Prostate gland (tissue), 2 donors: ENCODE measurements at regions not wholly inside any gene's neighbourhood (a gene's known extent, or its start where the extent isn't known, plus 50 kb on each side); places are given as distances from the start of the nearest gene placed in this dataset.

Source experiments
- DNase-seq: peaks from one replicate; pipeline ENCODE4 v3.0.0-alpha.2; 2019; ENCODE audit warnings: low spot score
- H3K27ac ChIP-seq, 2 donors: fragments of 200-600 bp; sonication (generic); 2 replicates each; pipeline ENCODE4 v1.5.1; 2017 to 2019
- H3K27me3 ChIP-seq: fragments of 200-600 bp; sonication (generic); replicated peaks from 2 replicates; pipeline ENCODE4 v1.5.1; 2019; ENCODE audit not compliant: insufficient read depth
- H3K36me3 ChIP-seq, 2 donors: fragments of 200-600 bp; sonication (generic); 1 replicate in 1 of 2; 2 replicates in 1 of 2; pipeline versions ENCODE4 v1.5.1 to v1.8.1; 2017 to 2019
- H3K4me1 ChIP-seq: fragments of 200-600 bp; sonication (generic); replicated peaks from 2 replicates; pipeline ENCODE4 v1.5.1; 2019
- H3K4me3 ChIP-seq, 2 donors: fragments of 200-600 bp; sonication (generic); 2 replicates each; pipeline ENCODE4 v1.5.1; 2017 to 2019
- H3K9me3 ChIP-seq: fragments of 200-600 bp; sonication (generic); 2 replicates; pipeline ENCODE4 v1.5.1; 2017
- POLR2A ChIP-seq: fragments of 450-650 bp; IDR thresholded peaks from one replicate; pipeline ENCODE4 v1.6.1; 2016; ENCODE audit warnings: antibody characterized with exemption, mild to moderate bottlenecking
- POLR2AphosphoS5 ChIP-seq: sonication (generic); formaldehyde crosslinking; IDR thresholded peaks from one replicate; pipeline ENCODE4 v1.6.1; 2017; ENCODE audit warnings: antibody characterized with exemption
- WGBS: methylation state at CpG from one replicate; pipeline ENCODE4 v1.1.5; 2018; 5-methylcytosine and 5-hydroxymethylcytosine counted together
- intact Hi-C: fragments of 100-400 bp; cut with DNase I; formaldehyde crosslinking; loops from one replicate; pipeline ENCODE4 v1.14.2; 2022
- TF ChIP-seq, protein P1 (sequence below), 4 experiments: fragments of 200-600 bp in 2 of 4; fragments of 450-650 bp in 2 of 4; sonication (generic) in 2 of 4; IDR thresholded peaks; 1 replicate in 3 of 4; 2 replicates in 1 of 4; pipeline ENCODE4 v1.5.1; 2016 to 2019; ENCODE audit warnings: antibody characterized with exemption in 4 of 4, mild to moderate bottlenecking in 2 of 4, moderate library complexity in 2 of 4

DNA sequence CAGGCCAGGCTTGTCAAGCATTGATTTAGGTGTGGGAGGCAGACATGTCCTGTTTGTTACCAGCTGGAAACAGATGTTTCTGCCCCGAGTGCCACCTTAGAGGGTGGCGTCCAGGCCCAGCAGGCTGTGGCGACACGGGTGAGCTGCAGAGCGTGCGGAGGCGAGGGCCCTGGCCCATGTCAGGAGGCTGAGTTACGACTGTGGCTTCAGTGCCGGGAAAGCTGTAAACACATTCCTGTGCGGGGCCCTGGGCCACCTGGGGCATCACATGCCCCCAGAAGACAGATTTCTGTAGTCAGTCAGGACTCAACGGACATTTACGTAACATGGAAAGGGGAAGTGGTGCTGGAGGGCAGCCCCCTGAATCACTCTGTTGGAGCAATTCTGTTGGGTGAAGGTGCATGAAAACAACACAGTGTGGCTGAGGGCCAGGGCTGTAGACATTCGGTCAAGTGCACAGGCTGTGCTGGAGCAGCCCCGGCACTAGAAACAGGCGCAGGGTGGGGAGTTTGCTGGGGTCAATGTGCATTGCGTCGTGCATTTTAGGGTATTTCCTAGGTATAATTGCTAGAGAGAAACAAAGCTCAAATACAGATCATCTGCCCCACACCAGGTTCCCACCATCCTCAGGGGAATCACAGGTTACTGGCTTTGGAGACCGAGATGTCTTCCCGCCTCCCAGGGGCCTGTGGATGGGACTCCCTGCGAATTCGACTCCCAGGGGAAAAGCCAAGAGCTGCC lies 291.8 kb downstream of the TMEM121 start:
- Histone ChIP-seq H3K4me1 (no peaks in the 10 kb centered on the region), H3K36me3 (no peaks in the 10 kb centered on the region), H3K27me3 (no peaks in the 10 kb centered on the region), H3K4me3 (no peak overlapping the region), H3K9me3 (no peaks in the 10 kb centered on the region), H3K27ac (no peak overlapping the region)
- intact Hi-C loops, result no loop called here
- WGBS, result 89% methylated on average over 18 of the region's 21 CpGs
- TF ChIP-seq, protein P1, sequence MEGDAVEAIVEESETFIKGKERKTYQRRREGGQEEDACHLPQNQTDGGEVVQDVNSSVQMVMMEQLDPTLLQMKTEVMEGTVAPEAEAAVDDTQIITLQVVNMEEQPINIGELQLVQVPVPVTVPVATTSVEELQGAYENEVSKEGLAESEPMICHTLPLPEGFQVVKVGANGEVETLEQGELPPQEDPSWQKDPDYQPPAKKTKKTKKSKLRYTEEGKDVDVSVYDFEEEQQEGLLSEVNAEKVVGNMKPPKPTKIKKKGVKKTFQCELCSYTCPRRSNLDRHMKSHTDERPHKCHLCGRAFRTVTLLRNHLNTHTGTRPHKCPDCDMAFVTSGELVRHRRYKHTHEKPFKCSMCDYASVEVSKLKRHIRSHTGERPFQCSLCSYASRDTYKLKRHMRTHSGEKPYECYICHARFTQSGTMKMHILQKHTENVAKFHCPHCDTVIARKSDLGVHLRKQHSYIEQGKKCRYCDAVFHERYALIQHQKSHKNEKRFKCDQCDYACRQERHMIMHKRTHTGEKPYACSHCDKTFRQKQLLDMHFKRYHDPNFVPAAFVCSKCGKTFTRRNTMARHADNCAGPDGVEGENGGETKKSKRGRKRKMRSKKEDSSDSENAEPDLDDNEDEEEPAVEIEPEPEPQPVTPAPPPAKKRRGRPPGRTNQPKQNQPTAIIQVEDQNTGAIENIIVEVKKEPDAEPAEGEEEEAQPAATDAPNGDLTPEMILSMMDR (IDR thresholded peaks at IDR 0.05), result no peak
- no peak for TF ChIP-seq POLR2AphosphoS5
- TF ChIP-seq POLR2A, result no peak
- DNase-seq, result no peak

DNA sequence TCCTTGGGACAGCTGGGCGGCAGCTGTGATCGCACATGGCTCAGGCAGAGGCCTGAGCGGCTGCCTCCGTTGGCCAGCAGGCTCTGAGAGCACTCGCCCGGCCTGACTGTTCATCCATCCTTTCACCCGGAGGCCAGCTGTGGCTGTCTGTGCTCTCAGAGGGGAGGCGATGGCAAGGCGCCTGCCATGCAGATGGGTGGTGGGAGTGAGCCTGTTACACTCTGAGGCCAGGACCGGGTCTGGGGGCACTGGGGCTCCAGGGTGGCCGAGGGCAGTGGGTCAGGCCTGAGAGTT lies 292.3 kb downstream of the TMEM121 start:
- WGBS, result 82% methylated on average over 11 of the region's 11 CpGs
- Histone ChIP-seq H3K27ac (no peak overlapping the region), H3K4me3 (no peak overlapping the region), H3K4me1 (no peaks in the 10 kb centered on the region), H3K9me3 (no peaks in the 10 kb centered on the region), H3K27me3 (no peaks in the 10 kb centered on the region), H3K36me3 (no peaks in the 10 kb centered on the region)
- TF ChIP-seq POLR2AphosphoS5 (no peak), POLR2A (no peak)
- TF ChIP-seq, protein P1 (IDR thresholded peaks at IDR 0.05), result no peak
- intact Hi-C loops, result no loop called here
- no peak for DNase-seq

DNA sequence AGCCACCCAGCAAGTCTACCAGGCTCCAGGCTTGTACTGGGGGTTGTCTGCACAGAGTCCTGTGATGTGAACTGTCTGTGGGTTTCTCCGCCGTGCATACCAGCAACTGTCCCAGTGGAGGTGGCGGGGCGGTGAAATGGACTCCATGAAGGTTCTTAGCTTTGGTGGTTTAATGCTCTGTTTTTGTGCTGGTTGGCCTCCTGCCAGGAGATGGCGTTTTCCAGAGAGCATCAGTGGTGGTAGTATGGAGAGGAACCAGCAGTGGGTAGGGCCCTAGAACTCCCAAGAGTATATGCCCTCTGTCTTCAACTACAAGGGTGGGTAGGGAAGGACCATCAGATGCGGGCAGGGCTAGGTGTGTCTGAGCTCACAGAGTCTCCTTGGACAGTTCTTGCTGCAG lies 303.8 kb downstream of the TMEM121 start:
- DNase-seq, result no peak
- intact Hi-C loops, result no loop called here
- H3K27me3 ChIP-seq, result no peaks in the 10 kb centered on the region
- WGBS, result 90% methylated on average over 6 of the region's 6 CpGs
- no peaks in the 10 kb centered on the region for H3K4me1 ChIP-seq
- H3K9me3 ChIP-seq, result no peaks in the 10 kb centered on the region
- no peak for TF ChIP-seq POLR2AphosphoS5
- TF ChIP-seq, protein P1 (IDR thresholded peaks at IDR 0.05), result no peak
- TF ChIP-seq POLR2A, result no peak
- H3K27ac ChIP-seq, result no peak overlapping the region
- H3K4me3 ChIP-seq, result no peak overlapping the region
- H3K36me3 ChIP-seq, result no peaks in the 10 kb centered on the region

GRCh38 chr14:105836160-105836559 lies 309.8 kb downstream of the TMEM121 start:
- H3K36me3 ChIP-seq, result no peaks in the 10 kb centered on the region
- intact Hi-C loops, result no loop called here
- H3K4me1 ChIP-seq, result no peaks in the 10 kb centered on the region
- no peaks in the 10 kb centered on the region for H3K9me3 ChIP-seq
- no peaks in the 10 kb centered on the region for H3K27me3 ChIP-seq
- WGBS, result 85% methylated on average over 11 of the region's 11 CpGs
- TF ChIP-seq POLR2A, result no peak
- TF ChIP-seq POLR2AphosphoS5, result no peak
- TF ChIP-seq, protein P1 (IDR thresholded peaks at IDR 0.05), result no peak
- no peak overlapping the region for H3K4me3 ChIP-seq
- no peak overlapping the region for H3K27ac ChIP-seq
- DNase-seq, result no peak

DNA sequence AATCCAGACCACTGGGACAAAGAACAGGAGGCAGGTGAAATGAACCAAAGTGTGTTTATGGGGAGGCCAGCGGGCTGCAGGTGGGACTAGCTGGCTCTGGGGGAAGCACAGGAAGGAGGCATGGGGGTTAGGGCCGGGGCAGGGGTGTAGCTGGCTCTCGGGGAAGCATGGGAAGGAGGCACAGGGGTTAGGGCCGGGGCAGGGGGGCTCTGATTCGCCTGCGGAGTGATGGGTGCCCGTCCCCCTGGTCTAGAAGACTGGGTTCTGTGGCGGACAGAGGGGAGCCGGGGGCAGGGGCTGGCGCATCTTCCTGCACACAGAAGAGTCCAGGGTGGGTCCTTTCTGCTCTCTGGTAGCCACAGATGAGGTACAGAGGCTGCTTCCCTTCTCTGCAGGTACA lies 310.3 kb downstream of the TMEM121 start:
- 71% methylated on average over 10 of the region's 10 CpGs for WGBS

More for the DNA sequence above, 310.3 kb downstream of the TMEM121 start:
- DNase-seq, result no peak
- H3K36me3 ChIP-seq, result no peaks in the 10 kb centered on the region
- H3K4me3 ChIP-seq, result no peak overlapping the region
- H3K4me1 ChIP-seq, result no peaks in the 10 kb centered on the region
- intact Hi-C loops, result no loop called here
- H3K27ac ChIP-seq, result no peak overlapping the region
- TF ChIP-seq POLR2AphosphoS5 (no peak), POLR2A (no peak)
- TF ChIP-seq, protein P1 (IDR thresholded peaks at IDR 0.05), result no peak
- no peaks in the 10 kb centered on the region for H3K27me3 ChIP-seq
- H3K9me3 ChIP-seq, result no peaks in the 10 kb centered on the region
